Left ventricle myocardium superior (tissue), 1 donor: ENCODE measurements at regions not wholly inside any gene's neighbourhood (a gene's known extent, or its start where the extent isn't known, plus 50 kb on each side); places are given as distances from the start of the nearest gene placed in this dataset.
A peak's percentile ranks its signal among the peaks of the same experiment; 100 is the strongest.

Source experiments
- ATAC-seq: fragments of 200-7000 bp; cut with Tn5 transposase; one replicate; pipeline ENCODE4 v1.9.1; 2020; ENCODE audit warnings: mild to moderate bottlenecking, moderate library complexity
- DNase-seq: peaks from one replicate; pipeline ENCODE4 v3.0.0-alpha.2; 2020
- intact Hi-C: fragments of 100-400 bp; cut with micrococcal nuclease; formaldehyde crosslinking; loops from one replicate; pipeline ENCODE4 v1.11.0; 2022
- donor health status: DM: no; HTN: yes; CAD: no; lungs with severe emphysema.

- ATAC-seq (peak; percentile 32), DNase-seq (no peak)
- intact Hi-C loops = loop anchor here (5.0 kb wide), 1 partner anchor 153 kb away; no protein-coding TSS in a partner anchor
Measured at GRCh38 chr4:123870216-123870876, 473.8 kb downstream of the SPRY1 start.

- DNase-seq (no peak), ATAC-seq (peak; percentile 29)
- intact Hi-C loops = loop anchor here (5.0 kb wide), 1 partner anchor 154 kb away; no protein-coding TSS in a partner anchor
Measured at GRCh38 chr4:123871341-123871740, 474.7 kb downstream of the SPRY1 start.

- DNase-seq = no peak
- no peak for ATAC-seq
- intact Hi-C loops = loop anchor here (5.0 kb wide), 1 partner anchor 157 kb away; no protein-coding TSS in a partner anchor
Measured at GRCh38 chr4:123874063-123874462, 477.5 kb downstream of the SPRY1 start.

GRCh38 chr4:123876143-123876542, 479.5 kb downstream of the SPRY1 start:
- intact Hi-C loops = no loop called here
- DNase-seq (no peak), ATAC-seq (peak; percentile 75)

- intact Hi-C loops = no loop called here
- ATAC-seq (peak; percentile 54), DNase-seq (no peak)
Measured at GRCh38 chr4:123876671-123877101, 480.1 kb downstream of the SPRY1 start.

- ATAC-seq = no peak
- DNase-seq = no peak
- intact Hi-C loops = no loop called here
Measured at GRCh38 chr4:123877551-123877950, 481.0 kb downstream of the SPRY1 start.

- no peak for DNase-seq
- intact Hi-C loops = no loop called here
- ATAC-seq = no peak
Measured at GRCh38 chr4:123878976-123879375, 482.4 kb downstream of the SPRY1 start.

- ATAC-seq (no peak), DNase-seq (no peak)
- intact Hi-C loops = no loop called here
Measured at GRCh38 chr4:123880631-123881030, 484.0 kb downstream of the SPRY1 start.

GRCh38 chr4:123884922-123885321, 488.3 kb downstream of the SPRY1 start:
- DNase-seq = no peak
- intact Hi-C loops = no loop called here
- no peak for ATAC-seq

GRCh38 chr4:123889507-123889906, 492.9 kb downstream of the SPRY1 start:
- DNase-seq (no peak), ATAC-seq (no peak)
- intact Hi-C loops = no loop called here

GRCh38 chr4:123890889-123891288, 494.3 kb downstream of the SPRY1 start:
- intact Hi-C loops = loop anchor here (10.0 kb wide), 1 partner anchor 146 kb away; no protein-coding TSS in a partner anchor
- ATAC-seq = no peak

GRCh38 chr4:123891881-123892280, 495.3 kb downstream of the SPRY1 start:
- DNase-seq (no peak), ATAC-seq (no peak)
- intact Hi-C loops = loop anchor here (10.0 kb wide), 1 partner anchor 147 kb away; no protein-coding TSS in a partner anchor

More at GRCh38 chr4:123890889-123891288, 494.3 kb downstream of the SPRY1 start:
- DNase-seq = no peak

- ATAC-seq (no peak), DNase-seq (no peak)
- intact Hi-C loops = loop anchor here (10.0 kb wide), 1 partner anchor 148 kb away; no protein-coding TSS in a partner anchor
Measured at GRCh38 chr4:123892368-123892976, 495.9 kb downstream of the SPRY1 start.

GRCh38 chr4:123893011-123893981, 496.7 kb downstream of the SPRY1 start:
- DNase-seq (peak; percentile 37), ATAC-seq (peak; percentile 82)
- intact Hi-C loops = loop anchor here (10.0 kb wide), 1 partner anchor 148 kb away; no protein-coding TSS in a partner anchor

- ATAC-seq (peak; percentile 80), DNase-seq (no peak)
- intact Hi-C loops = loop anchor here (10.0 kb wide), 1 partner anchor 152 kb away; no protein-coding TSS in a partner anchor
Measured at GRCh38 chr4:123896446-123897071, 500.0 kb downstream of the SPRY1 start.

- no peak for ATAC-seq
- intact Hi-C loops = loop anchor here (10.0 kb wide), 1 partner anchor 154 kb away; no protein-coding TSS in a partner anchor
- DNase-seq = no peak
Measured at GRCh38 chr4:123898946-123899666, 502.5 kb downstream of the SPRY1 start.

GRCh38 chr4:123904882-123905281, 508.3 kb downstream of the SPRY1 start:
- no peak for DNase-seq
- intact Hi-C loops = no loop called here
- ATAC-seq = no peak

- intact Hi-C loops = no loop called here
- DNase-seq (no peak), ATAC-seq (no peak)
Measured at GRCh38 chr4:123913598-123913997, 517.0 kb downstream of the SPRY1 start.
